IPS-18c (cell line): ENCODE measurements at regions not wholly inside any gene's neighbourhood (a gene's known extent, or its start where the extent isn't known, plus 50 kb on each side); places are given as distances from the start of the nearest gene placed in this dataset.

ENCODE experiments used
- H3K4me3 ChIP-seq: 2 replicates; pipeline ENCODE4 v1.7.0; 2013; ENCODE audit warnings: low read depth, mild to moderate bottlenecking, low read length, moderate library complexity; ENCODE audit not compliant: insufficient read depth
- H3K9me3 ChIP-seq: one replicate; pipeline ENCODE4 v1.6.1; 2013; ENCODE audit warnings: mild to moderate bottlenecking, low read length, moderate library complexity; ENCODE audit not compliant: control insufficient read depth, insufficient read depth

DNA sequence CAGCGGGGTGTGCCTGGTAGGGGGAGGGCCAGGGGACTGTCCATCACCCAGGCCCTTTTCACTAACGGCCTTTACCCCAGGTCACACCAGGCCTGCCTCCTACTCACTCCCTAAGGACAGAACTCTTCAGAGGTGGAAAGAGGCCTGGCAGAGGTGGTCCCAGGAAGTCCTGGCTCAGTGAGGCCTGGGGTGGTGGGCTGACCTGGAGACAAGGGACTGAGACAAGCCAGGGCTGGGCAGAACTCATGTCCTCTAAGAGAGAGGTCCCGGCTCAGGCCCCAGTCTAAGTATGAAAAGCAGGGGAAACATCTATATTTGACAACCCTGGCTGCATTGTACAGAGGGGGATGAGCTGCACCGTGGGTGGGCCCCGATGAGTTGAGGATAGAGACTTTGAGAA, 65.9 kb upstream of the TEX51 start:
- Histone ChIP-seq H3K9me3 (peaks cover 7% of the 10 kb centered on the region), H3K4me3 (no peak overlapping the region)

DNA sequence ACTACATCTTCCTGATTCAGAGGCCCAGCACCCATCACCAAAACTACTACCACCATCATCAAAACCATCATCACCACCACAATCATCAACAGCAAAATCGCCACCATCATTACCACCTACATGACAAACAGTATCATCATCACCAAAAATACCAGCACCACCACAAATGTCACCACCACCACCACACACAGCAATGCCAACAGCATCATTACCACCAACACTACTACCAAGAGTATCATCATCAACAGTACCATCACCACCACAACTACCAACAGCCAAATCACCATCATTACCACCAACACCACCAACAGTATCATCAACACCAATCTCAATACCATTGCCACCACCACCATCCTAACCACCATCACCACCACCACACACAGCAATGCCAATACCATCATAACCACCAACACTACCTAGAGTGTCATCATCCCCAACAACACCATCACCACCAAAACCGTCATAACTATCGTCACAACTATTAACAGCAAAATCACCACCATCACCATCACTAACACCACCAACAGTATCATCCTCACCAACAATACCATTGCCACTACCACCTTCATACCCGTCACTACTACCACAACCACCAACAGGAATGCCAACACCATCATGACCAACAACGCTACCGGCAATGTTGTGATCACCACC, 64.6 kb upstream of the TEX51 start:
- H3K9me3 ChIP-seq = peaks cover 7% of the 10 kb centered on the region
- no peak overlapping the region for H3K4me3 ChIP-seq

DNA sequence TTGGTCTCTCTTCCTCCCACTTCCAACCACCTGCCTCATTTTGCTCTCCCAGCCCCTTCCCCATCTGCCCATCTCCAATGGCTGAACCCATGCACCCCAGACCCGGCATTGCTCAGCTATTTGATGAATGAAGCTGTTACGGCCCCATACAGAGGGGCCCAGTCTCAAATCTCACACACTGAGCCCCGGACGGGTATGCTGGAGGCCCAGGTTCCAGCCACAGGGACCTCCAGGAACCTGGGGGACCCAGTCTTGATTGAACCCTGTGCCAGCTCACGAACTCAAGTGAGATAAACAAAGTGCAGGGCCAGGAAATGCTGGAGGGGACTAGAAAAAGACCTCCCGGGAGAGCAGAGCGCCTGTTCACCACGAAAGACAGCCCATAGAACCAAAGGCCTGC, 63.4 kb upstream of the TEX51 start:
- Histone ChIP-seq H3K4me3 (no peak overlapping the region), H3K9me3 (peaks cover 7% of the 10 kb centered on the region)

DNA sequence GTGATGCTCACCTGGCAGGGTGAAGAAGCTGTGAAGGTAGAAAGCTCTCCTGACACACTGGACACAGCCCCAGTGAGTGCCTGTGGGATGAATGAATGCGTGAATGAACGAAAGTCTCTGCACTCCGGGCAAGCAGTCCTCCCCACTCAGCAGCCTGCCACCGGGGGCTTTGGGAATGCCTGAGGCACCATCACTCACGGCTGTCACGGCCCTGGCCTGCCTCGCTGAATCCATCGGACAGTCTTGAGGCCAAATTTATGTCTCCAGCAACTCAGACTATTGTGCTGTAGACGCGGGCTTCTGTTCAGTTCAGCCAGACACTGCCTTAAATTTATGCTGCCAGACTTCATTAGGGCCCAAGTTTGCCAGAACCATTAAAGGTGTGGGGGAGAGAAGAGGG, 62.9 kb upstream of the TEX51 start:
- peaks cover 7% of the 10 kb centered on the region for H3K9me3 ChIP-seq
- H3K4me3 ChIP-seq = no peak overlapping the region

- H3K4me3 ChIP-seq = no peak overlapping the region
- peaks cover 7% of the 10 kb centered on the region for H3K9me3 ChIP-seq
These were observed 61.7 kb upstream of the TEX51 start for GRCh38 chr2:126836761-126837679.

GRCh38 chr2:126837966-126838715, 60.5 kb upstream of the TEX51 start:
- Histone ChIP-seq H3K4me3 (no peak overlapping the region), H3K9me3 (peaks cover 5% of the 10 kb centered on the region)

GRCh38 chr2:126838716-126838985, 60.0 kb upstream of the TEX51 start:
- peaks cover 5% of the 10 kb centered on the region for H3K9me3 ChIP-seq
- no peak overlapping the region for H3K4me3 ChIP-seq

DNA sequence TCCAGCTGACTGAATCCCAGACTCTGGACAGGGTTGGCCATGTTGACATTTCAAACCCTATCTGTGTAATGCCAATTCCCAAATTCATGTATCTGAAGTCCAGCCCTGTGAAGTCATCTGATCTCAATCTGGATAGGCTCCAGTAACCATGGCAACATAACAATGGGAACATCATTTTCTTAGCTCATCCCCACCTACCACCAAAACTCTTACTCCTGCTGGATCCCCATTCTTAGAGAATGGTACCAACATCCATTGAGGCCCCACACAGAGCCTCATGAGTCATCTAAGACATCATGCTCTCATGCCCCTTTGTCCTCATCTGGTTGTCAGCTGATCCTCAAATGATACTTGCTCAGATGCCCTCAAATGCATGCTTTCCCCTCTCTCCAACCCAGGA, 58.9 kb upstream of the TEX51 start:
- Histone ChIP-seq H3K4me3 (no peak overlapping the region), H3K9me3 (no peaks in the 10 kb centered on the region)

DNA sequence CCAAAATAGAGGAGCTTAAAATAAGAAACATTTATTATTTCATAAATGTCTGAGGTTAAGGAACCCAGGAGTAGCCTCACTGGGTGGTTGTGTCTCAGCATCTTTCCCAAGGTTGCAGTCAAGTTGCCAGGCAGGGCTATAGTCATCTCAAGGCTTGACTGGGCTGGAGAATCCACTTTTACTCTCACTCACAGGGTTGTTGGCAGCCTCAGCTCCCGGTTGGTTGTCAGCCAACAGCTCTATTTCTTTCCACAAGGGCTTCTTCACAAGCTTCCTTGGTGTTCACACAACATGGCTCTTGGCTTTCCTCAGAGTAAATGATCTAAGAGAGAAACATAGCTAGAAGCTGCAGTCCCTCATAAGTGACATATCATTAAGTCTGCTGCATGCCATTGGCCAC, 55.6 kb upstream of the TEX51 start:
- Histone ChIP-seq H3K4me3 (no peak overlapping the region), H3K9me3 (no peaks in the 10 kb centered on the region)

DNA sequence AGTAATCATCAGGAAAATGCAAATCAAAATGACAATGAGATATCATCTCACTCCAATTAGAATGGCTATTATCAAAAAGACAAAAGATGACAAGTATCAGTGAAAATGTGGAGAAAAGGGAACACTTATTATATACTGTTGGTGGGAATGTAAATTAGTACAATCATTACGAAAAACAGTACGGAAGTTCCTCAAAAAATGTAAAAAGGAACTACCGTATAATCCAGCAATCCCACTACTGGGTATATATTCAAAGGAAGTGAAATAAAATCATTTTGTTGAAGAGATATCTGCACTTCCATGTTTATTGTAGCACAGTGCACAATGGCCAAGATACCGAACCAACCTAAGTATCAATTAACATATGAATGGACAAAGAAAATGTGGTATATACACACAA, 52.4 kb upstream of the TEX51 start:
- Histone ChIP-seq H3K9me3 (no peaks in the 10 kb centered on the region), H3K4me3 (no peak overlapping the region)
